Renal cortex interstitium (tissue), 11 donors: ENCODE measurements at regions not wholly inside any gene's neighbourhood (a gene's known extent, or its start where the extent isn't known, plus 50 kb on each side); places are given as distances from the start of the nearest gene placed in this dataset.

Experiments
- DNase-seq, 11 donors: peaks; one replicate each; pipeline ENCODE4 v3.0.0-alpha.2; 2013; ENCODE audit warnings: low read depth in 9 of 11, low spot score in 4 of 11; ENCODE audit errors: extremely low read depth in 1 of 11

- DNase-seq: no peak
Observed at GRCh38 chr6:100271202-100271601, 193.5 kb downstream of the SIM1 start.

- no peak for DNase-seq
Observed at GRCh38 chr6:100269189-100269588, 195.5 kb downstream of the SIM1 start.

- no peak for DNase-seq
Observed at GRCh38 chr6:100268326-100268725, 196.4 kb downstream of the SIM1 start.

- DNase-seq: no peak
Observed at GRCh38 chr6:100267721-100268123, 197.0 kb downstream of the SIM1 start.

GRCh38 chr6:100266494-100267401, 198.0 kb downstream of the SIM1 start:
- no peak for DNase-seq

- DNase-seq: no peak
Observed at GRCh38 chr6:100262086-100262485, 202.6 kb downstream of the SIM1 start.

- no peak for DNase-seq
Observed at GRCh38 chr6:100261486-100261885, 203.2 kb downstream of the SIM1 start.

GRCh38 chr6:100260584-100260983, 204.1 kb downstream of the SIM1 start:
- DNase-seq: no peak

GRCh38 chr6:100259865-100260264, 204.9 kb downstream of the SIM1 start:
- no peak for DNase-seq

- DNase-seq: no peak
Observed at GRCh38 chr6:100258752-100259151, 206.0 kb downstream of the SIM1 start.

GRCh38 chr6:100257793-100258395, 206.8 kb downstream of the SIM1 start:
- peak in 3 of 11 donors; percentile 15 to 32 (median 24) for DNase-seq

GRCh38 chr6:100255701-100256100, 209.0 kb downstream of the SIM1 start:
- no peak for DNase-seq

GRCh38 chr6:100247123-100247522, 217.6 kb downstream of the SIM1 start:
- DNase-seq: no peak

- DNase-seq: no peak
Observed at GRCh38 chr6:100246206-100246605, 218.5 kb downstream of the SIM1 start.

- DNase-seq: no peak
Observed at GRCh38 chr6:100240798-100241197, 223.9 kb downstream of the SIM1 start.

GRCh38 chr6:100237821-100238220, 226.9 kb downstream of the SIM1 start:
- no peak for DNase-seq

GRCh38 chr6:100236389-100236788, 228.3 kb downstream of the SIM1 start:
- no peak for DNase-seq

- no peak for DNase-seq
Observed at GRCh38 chr6:100235631-100236030, 229.1 kb downstream of the SIM1 start.

GRCh38 chr6:100234625-100235024, 230.1 kb downstream of the SIM1 start:
- DNase-seq: no peak

GRCh38 chr6:100232781-100233573, 231.7 kb downstream of the SIM1 start:
- no peak for DNase-seq
